ENCODE measurements at regions not wholly inside any gene's neighbourhood (a gene's known extent, or its start where the extent isn't known, plus 50 kb on each side); places are given as distances from the start of the nearest gene placed in this dataset.
"Not testable (repeated sequence)": the region's sequence is repeated elsewhere in the genome, so short reads cannot be mapped to it uniquely, and the experiment has no call there.

DNA sequence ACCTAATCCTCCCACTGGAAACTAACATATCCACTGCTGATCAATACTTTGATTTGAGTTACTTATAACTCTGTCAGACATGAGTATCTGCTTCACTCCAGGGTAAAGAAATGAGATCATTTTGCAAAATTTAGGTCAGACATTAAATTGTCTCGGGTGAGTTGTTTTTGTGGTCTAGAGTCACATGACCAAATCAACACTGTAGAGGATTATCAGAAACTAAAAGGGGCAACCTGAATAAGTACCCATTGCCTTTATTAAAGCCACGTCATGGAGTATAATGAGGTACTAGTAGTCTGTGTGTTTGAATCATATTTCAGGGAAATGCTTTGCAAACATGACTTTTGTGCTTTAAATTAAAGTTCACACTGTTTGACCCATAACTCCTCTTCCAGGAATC is 107.7 kb upstream of the ADO start:
- DNase-seq (ENCODE audit: low read depth), result no peak

DNA sequence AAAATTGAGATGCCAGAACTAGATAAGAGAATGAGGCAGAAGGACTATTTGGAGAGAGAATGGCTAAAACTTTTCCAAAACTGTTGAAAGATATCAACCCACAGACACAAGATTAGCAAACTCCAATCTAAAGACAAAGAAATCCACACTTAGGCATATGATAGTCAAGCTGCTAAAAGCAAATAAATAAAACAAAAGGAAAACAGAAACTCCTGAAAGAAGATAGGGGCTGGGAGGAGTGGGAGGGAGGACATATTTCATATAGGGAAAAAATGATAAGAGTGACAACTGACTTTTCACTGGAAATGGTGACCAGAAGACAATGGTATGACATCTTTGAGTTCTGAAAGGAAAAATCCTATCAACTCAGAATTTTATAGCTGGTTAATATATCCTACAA is 105.4 kb upstream of the ADO start:
- DNase-seq (ENCODE audit: low read depth), result no peak

DNA sequence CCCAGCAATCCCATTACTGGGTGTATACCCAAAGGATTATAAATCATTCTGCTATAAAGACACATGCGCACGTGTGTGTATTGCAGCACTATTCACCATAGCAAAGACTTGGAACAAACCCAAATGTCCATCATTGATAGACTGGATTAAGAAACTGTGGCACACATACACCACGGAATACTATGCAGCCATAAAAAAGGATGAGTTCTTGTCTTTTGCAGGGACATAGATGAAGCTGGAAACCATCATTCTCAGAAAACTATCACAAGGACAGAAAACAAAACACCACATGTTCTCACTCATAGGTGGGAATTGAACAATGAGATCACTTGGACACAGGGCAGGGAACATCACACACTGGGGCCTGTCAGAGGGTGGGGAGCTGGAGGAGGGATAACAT is 100.4 kb upstream of the ADO start:
- not testable (repeated sequence) for DNase-seq (ENCODE audit: low read depth)

DNA sequence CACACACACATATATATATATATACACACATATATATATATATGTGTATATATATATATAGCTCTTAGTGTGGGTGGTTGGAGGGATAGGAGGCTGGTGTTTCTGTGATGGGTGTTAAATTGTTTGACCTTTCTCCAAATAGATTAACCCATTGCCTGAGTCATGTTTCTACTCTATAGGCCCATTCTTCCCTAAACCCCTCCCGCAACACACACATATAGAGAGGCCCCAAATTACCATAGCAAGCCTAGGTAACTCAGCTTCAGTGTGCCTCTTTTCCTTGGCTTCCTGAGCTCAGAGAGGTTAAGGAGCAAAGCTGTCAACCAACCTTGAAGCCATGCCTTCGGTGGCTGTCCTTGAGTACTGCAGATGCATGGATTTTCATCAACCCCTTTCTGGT is 98.7 kb upstream of the ADO start:
- DNase-seq (ENCODE audit: low read depth), result no peak

DNA sequence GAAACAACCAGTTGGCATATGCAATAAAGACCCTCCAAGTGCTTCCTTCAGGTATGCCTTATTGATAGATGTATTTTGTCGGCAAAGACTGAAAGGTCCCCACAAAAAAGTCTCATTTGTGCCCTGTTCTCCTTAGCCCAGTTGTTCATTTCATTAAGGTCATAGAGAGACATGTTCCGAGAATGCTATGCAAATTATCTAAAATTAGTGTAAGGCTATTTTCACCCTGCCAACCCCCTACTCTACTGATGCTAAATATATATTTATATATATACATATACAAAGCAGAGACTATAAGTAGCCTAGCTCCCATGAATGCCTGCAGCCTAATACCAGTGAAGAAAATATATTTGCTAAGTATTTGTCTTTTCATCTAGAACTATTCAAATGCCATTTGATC is 96.7 kb upstream of the ADO start:
- DNase-seq (ENCODE audit: low read depth), result no peak

DNA sequence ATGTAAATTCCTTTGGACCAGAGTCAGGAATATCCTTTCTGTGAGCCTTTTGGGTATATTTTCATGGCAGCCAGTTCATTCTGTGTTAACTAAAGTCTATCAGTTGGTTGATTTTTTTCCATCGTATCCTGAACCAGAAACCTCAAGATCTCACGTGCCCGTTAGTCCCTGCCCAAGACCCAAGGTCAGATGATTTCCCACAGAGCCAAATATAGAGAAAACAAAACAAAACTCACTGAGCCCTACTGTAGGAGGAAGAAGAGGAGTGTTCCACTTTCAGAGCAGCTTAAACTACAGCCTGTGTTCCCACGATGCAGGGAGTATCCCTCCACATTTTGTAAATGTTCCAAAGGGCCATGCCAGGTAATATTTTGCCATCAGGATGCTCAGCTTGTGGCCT is 96.0 kb upstream of the ADO start:
- DNase-seq (ENCODE audit: low read depth), result peak; percentile 28

DNA sequence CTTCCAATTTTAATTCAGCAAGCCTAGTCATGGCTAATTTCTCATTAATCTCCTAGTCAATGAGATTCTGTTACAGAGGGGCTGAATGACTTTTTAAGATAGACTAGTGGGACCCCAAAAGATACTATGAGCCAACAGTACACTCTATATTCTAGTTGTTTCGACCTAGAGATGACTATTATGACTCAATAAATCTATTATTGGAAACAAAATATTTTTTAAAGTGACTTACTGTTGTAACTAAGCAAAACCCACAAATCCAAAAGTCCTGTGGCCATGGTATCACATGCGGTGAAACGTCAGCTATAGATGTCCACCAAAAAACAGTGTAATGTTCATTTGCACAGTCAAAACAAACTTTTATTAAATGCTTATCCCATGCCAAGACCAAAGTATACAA is 95.3 kb upstream of the ADO start:
- no peak for DNase-seq (ENCODE audit: low read depth)

DNA sequence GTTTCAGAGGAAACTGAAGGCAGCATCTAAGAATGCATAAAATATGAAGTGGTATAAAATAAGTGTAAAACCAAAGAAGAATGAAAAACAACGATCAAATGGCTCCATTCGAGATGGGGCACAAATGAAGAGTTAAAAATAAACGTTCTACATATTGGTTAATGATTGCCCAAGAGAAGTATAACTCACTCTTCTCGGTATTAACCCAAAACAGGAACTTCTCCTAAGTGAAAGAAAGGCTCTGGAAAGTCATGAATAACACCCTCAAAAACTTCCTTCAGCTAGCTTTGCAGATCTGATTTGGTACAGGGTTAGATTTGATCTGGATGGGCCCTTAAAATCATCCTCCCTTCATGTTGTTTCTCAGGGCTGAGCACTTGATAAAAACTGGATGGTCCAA is 94.3 kb upstream of the ADO start:
- no peak for DNase-seq (ENCODE audit: low read depth)

DNA sequence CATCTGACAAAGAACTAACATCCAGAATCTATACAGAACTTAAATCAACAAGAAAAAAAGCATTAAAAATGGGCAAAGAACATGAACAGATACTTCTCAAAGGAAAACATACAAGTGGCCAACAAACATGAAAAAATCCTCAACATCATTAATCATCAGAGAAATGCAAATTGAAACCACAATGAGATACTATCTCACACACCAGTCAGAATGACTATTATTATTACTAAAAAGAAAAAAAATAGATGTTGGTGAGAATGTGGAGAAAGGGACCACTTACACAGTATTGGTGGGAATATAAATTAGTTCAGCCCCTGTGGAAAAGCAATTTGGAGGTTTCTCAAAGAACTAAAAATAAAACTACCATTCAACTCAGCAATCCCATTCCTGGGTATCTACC is 89.1 kb upstream of the ADO start:
- DNase-seq (ENCODE audit: low read depth), result no peak

DNA sequence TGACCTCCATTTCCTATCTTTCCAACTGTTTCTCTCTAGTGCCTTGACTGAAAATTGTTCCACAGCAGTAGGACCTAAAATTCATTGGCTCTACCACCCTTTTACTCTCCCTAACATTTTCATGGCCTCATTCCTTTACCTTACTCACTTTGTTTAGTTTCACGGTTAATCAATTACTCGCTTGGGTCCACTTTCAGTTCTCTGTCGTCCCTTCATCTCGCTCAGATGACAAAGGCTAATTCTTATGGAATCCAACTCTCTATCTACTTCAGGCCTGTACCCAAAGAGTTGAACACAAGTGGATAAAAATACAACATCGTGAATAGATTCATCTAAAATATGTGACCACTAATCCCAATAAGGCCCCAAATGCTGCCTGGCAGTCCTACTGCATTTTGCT is 85.9 kb upstream of the ADO start:
- DNase-seq (ENCODE audit: low read depth), result no peak

DNA sequence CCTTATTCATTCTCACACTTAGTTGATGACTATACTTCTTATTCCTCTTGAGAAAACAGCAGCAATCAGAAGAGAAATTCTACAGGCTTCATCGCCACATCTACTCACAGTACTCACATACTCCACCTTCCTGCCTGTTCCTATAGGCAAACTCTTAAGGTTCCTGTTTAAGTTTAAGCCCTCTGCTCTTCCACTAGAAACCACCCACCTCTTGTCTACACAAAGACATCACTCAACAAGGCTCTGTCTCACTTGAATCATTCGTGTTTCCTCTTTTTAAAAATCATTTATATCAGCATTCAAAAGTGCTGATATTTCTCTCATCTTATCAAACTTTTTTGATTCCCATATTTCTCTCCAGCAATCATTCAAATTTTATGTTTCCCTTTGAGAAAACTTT is 85.5 kb upstream of the ADO start:
- no peak for DNase-seq (ENCODE audit: low read depth)

DNA sequence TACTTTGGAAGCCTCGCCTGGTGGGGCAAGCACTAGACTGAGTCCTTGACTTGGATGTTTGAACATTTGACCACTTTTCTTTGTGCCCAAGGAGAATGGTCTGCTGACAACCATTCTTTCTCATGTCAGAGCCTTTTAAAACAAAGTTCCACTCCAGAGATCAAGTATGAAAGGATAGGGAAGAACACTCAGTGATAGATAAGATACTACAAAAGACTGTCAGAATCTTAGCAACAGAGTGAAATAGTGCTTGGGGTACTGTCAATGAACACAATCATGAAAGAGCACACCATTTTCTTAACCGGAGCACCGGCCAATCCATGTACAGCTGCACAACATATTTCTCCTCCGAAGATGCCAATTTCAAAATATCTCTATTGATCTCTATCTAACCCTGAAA is 82.8 kb upstream of the ADO start:
- no peak for DNase-seq (ENCODE audit: low read depth)

DNA sequence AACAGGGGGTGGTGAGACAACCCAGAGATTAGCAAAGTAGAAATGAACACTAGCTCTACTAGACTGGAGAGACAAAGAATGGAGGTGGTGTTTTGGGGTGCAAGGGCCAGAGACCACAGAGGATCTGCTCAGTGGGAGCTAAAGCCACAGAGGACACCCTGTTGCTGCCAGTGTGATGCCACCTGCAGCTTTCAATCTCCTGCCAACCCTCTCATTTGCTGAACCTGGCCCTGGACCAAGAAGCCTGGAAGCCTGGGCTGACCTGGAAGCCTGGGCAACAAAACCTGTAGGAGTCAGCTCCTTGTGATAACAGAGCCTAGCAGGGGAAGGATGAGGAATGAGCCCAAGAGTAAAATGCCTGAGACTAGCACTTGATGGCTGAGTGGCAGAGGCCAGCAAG is 81.1 kb upstream of the ADO start:
- peak; percentile 88 for DNase-seq (ENCODE audit: low read depth)

DNA sequence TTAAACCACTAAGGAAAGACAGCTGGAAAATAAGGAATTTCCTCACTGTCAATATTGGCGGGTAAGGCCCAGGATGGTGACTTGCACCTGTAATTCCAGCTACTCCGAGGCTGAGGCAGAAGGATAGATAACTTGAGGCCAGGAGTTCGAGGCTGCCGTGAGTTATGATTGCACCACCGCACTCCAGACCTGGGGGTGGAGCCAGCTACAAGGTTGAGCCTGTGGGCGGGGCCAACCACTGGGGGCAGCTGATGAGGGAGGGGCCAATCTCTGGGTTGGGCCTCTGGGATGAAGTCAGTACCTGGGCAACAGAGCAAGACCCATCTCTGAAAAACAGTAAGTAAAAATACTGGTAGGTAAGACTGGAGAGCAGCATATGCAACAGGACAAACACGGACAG is 80.1 kb upstream of the ADO start:
- DNase-seq (ENCODE audit: low read depth), result no peak

DNA sequence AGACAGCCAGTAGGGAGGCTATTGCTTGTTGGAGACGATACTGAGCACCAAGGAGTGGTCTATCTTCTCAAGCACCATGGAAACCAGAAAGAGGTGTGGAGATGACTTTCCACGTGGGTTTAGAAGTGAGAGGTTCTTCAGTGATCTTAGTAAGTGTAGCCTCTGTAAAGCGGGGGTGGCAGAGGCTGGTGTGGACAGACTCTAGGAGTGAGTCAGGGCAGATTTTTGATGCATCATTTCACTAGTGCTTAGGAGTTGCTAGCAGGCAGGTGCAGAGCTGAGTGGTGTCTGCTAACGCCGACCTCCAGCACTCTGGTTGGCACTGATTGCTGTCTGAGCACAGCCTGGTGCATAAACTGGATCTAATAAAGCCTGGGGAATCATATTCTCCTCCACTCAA is 78.4 kb upstream of the ADO start:
- no peak for DNase-seq (ENCODE audit: low read depth)

DNA sequence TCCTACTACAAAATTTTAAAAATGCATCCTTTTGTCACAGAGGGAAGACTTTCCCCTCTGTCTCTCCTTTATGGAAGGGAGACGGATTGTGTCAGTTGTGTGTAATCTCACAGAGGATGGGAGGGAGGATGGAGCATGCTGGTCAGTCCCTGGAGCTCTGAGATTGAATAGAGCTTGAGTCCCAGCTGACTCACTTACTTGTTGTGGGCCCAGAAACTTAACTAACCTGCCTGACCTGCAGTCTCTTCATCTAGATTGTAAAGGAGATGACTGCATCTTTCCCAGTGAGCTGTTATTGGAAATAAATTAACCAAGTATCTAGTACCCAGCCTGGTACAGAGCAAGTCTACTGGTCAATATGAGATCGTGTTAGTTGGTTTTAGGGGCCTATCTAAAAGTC is 77.9 kb upstream of the ADO start:
- no peak for DNase-seq (ENCODE audit: low read depth)

DNA sequence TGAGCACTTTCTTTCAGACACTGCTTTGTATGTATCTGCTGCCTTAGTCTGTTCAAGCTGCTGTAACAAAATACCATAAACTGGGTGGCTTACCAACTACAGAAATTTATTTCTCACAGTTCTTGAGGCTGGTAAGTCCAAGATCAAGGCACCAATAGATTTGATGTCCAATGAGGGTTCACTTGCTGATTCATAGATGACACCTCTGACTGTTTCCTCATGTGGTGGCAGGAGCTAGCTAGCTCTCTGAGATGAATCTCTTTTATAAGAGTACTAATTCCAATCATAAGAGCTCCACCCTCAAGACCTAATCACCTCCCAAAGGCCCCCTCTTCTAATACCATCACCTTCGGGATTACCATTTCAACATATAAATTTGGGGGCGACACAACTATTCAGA is 76.6 kb upstream of the ADO start:
- DNase-seq (ENCODE audit: low read depth), result no peak

DNA sequence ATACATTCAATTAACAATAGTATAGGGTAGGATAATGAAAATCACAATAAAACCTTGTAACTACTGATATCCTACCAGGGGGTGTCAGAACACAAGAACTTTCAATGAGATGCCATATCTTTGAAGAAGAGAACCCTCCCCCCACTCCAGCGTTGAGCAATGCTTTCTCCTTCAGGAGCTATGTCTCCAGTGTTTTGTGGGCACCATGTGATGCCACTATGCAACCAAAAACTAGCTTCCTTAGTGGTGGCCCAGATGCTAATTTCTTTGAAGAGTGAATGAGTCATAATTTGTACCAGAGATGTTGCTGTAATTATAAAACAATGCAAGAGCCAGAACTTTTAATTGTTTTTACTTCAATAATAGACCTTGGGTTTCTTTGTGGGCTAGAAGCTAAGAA is 76.0 kb upstream of the ADO start:
- DNase-seq (ENCODE audit: low read depth), result peak; percentile 45

DNA sequence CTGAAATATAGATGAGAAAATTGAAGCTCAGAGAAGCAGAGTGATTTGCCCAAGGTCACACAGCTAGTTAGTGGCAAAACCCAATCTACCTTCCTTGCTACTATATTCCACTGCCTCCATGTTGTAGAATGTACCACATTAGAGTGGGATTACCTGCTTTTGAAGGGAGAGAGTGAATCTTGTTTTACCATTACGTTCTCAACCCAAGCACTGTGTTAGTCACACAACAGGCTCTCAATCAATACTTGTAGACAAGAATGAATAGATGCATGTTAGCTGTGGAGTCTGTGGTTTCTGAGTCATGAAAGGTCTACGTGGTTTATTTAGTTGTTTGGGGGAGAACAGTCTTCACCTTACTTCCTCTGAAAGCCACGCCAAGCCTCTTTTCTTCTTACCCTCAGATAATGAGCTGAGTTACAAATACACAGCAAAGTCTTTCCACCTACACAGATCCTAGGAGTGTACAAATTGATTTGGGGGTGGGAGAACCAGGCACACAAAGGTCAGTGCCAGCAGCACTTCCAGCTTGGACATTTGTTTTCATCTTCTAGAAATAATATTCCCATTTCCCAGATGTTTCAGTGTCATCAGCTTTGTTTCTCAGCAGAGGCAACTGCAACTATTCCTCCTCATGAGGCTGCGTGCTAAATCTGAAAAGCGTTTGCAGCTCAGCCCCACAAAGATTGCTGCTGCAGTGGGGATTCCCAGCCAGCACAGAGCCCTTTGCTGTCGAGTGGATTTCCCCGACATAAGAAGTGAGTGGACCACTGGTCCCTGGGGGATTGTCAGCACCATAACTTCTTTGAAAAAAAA is 71.5 kb upstream of the ADO start:
- DNase-seq (ENCODE audit: low read depth), result peak; percentile 30

DNA sequence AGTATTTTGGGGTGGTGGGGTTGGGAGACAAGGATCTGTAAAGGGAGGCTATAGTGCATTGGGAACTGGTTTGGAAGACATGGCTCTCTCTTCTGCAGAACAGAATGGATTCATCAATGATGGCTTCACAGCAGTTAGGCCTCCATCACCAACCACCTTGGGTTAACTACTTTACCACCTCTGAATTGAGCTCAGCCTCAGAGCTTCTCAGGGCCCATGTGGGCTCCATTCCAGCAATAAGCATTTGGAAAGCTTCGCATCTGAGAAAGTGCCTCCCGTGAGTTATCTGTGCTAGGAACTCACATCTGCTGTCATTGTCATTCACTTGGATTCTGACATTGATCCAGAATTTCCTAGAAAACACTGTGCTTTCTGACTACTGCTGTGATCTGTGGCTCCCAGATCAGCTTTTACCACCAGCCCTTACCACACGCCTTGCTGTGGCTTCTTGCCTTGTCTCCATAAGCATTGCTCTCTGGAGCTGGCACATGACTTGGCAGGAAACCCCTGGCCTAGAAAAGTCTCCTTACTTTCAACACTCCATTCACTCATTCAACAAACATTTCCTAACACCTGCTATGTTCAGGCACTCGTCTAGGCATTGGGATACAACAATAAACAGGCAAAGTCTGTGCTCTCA is 70.7 kb upstream of the ADO start:
- peak; percentile 94 for DNase-seq (ENCODE audit: low read depth)

DNA sequence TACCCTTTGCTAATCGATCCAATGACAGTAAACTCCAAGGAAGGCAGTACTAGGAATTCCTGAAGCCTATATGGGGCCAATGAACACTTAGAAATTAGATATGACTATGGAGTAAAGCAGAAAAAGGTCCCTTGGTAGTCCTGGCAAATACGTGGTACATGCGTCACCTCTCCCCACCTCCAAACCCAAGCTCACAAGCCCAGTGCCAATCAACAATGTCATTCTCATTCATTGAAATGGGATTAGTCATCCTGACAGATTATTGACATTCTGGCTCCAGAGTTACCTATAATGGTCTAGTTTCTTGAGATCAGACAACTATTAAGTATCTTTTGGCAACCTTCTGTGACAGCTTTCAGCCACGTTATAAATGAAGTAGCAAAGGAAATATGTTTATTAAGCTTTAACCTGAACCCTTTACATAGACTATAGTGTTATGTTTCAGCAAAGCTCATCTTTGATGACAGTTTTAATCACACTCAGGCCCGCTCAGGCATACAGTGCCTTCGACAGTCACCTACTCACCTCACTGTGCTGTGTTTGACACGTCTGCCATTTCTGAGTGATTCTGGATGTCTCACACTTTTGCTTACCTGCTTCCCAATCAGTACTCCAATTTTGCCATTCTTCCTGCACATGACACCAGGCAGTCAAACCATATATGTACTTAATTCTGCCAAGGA is 69.6 kb upstream of the ADO start:
- no peak for DNase-seq (ENCODE audit: low read depth)

DNA sequence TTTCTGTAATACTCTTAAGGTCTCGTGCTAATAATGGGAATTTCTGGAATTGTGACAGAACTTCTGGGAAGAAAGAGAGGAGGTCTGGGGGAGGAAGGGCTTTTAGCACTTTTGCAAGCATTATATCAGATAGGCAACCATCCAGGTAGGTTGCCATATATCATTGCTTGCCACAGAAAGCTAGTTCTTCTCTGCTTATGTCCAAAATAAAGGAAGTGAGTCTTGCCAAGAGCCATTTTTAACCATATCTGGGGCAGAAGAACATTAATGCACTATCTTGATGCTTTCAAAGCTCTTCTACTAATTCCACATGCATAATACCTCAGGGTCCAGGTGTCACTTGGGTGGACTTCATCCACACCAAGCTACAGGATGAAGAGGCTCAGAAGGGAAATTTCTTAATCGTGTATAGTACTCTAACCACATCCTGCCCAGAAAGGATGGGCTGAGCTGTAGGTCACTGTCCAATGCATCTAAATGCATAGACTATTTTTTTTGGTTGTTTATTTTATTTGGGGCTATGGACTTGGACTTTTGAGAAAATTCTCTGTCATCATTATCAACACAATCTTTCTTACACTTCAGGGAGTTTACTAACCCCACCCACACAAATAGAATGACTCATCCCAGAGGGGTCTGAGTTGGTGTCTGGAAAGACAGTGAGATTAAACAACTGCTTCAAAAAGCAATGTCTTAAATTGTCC is 68.9 kb upstream of the ADO start:
- peak; percentile 34 for DNase-seq (ENCODE audit: low read depth)
